Karpas-422 (cell line): ENCODE measurements at regions not wholly inside any gene's neighbourhood (a gene's known extent, or its start where the extent isn't known, plus 50 kb on each side); places are given as distances from the start of the nearest gene placed in this dataset.

Experiments
- DNase-seq: peaks from one replicate; pipeline ENCODE4 v3.0.0-alpha.2; 2015
- H2AFZ ChIP-seq: fragments of 200-600 bp; sonication (generic); 2 replicates; pipeline ENCODE4 v1.6.1; 2014; ENCODE audit warnings: antibody characterized with exemption, low read length, mixed read lengths
- H3K27ac ChIP-seq: fragments of 200-600 bp; sonication (generic); 2 replicates; pipeline ENCODE4 v1.5.1; 2014; ENCODE audit warnings: mild to moderate bottlenecking, low read length, moderate library complexity
- H3K27me3 ChIP-seq: fragments of 200-600 bp; sonication (generic); 2 replicates; pipeline ENCODE4 v1.6.1; 2014; ENCODE audit warnings: low read length, mixed read lengths
- H3K36me3 ChIP-seq: fragments of 200-600 bp; sonication (generic); 2 replicates; pipeline ENCODE4 v1.6.1; 2014; ENCODE audit warnings: low read length, mixed read lengths; ENCODE audit not compliant: insufficient read depth
- H3K4me1 ChIP-seq: fragments of 200-600 bp; sonication (generic); 2 replicates; pipeline ENCODE4 v1.6.1; 2014; ENCODE audit warnings: mild to moderate bottlenecking, low read length, mixed read lengths
- H3K4me2 ChIP-seq: fragments of 200-600 bp; sonication (generic); 2 replicates; pipeline ENCODE4 v1.6.1; 2014; ENCODE audit warnings: low read length, low read depth, mild to moderate bottlenecking; ENCODE audit not compliant: poor library complexity, severe bottlenecking
- H3K4me3 ChIP-seq: fragments of 200-600 bp; sonication (generic); 2 replicates; pipeline ENCODE4 v1.5.1; 2014; ENCODE audit warnings: mild to moderate bottlenecking, antibody characterized with exemption, low read length, mixed read lengths
- H3K79me2 ChIP-seq: fragments of 200-600 bp; sonication (generic); 2 replicates; pipeline ENCODE4 v1.6.1; 2014; ENCODE audit warnings: mild to moderate bottlenecking, low read length, mixed read lengths
- H3K9ac ChIP-seq: fragments of 200-600 bp; sonication (generic); 2 replicates; pipeline ENCODE4 v1.6.0; 2014; ENCODE audit warnings: low read length
- H3K9me2 ChIP-seq: fragments of 200-600 bp; sonication (generic), shearing (Covaris generic); replicated peaks from 2 replicates; pipeline ENCODE4 v1.6.0; 2014; ENCODE audit warnings: mild to moderate bottlenecking, low read length, moderate library complexity; ENCODE audit not compliant: insufficient read depth
- H3K9me3 ChIP-seq: fragments of 300-700, 200-600 bp; sonication (generic); 2 replicates; pipeline ENCODE4 v1.6.1; 2014; ENCODE audit warnings: low read length, mixed read lengths
- H4K20me1 ChIP-seq: fragments of 200-600 bp; sonication (generic); 2 replicates; pipeline ENCODE4 v1.6.1; 2014; ENCODE audit warnings: mild to moderate bottlenecking, antibody characterized with exemption, low read length, low read depth; ENCODE audit not compliant: insufficient read depth

DNA sequence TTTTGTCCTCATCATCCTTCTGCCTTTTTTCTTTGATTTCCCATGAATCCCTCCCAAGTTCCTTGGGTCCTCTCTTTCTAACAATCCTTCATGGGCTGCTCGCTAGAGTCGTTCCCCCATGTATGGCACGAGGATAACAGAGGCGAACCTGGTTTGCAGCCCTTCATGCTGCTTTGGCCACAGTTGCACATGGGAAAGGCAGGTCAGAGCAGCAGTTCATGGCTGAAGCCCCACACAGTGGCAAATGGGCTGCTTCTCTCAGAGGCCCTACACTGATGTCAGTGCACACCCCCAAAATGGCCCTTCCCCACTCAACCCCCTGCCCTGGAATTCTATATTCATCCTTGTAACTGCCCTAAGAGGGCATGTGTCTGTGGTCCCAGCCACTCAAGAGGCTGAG lies 335.4 kb upstream of the IGF1R start:
- H3K27ac ChIP-seq: no peak overlapping the region
- no peak overlapping the region for H3K4me3 ChIP-seq
- DNase-seq: no peak
- no peak overlapping the region for H3K9ac ChIP-seq
- H3K79me2 ChIP-seq: no peaks in the 10 kb centered on the region
- no peak overlapping the region for H3K4me2 ChIP-seq
- H2AFZ ChIP-seq: no peak overlapping the region
- no peaks in the 10 kb centered on the region for H3K27me3 ChIP-seq
- H3K4me1 ChIP-seq: no peaks in the 10 kb centered on the region
- no peaks in the 10 kb centered on the region for H3K36me3 ChIP-seq
- no peaks in the 10 kb centered on the region for H4K20me1 ChIP-seq
- H3K9me3 ChIP-seq: no peaks in the 10 kb centered on the region
- no peaks in the 10 kb centered on the region for H3K9me2 ChIP-seq

DNA sequence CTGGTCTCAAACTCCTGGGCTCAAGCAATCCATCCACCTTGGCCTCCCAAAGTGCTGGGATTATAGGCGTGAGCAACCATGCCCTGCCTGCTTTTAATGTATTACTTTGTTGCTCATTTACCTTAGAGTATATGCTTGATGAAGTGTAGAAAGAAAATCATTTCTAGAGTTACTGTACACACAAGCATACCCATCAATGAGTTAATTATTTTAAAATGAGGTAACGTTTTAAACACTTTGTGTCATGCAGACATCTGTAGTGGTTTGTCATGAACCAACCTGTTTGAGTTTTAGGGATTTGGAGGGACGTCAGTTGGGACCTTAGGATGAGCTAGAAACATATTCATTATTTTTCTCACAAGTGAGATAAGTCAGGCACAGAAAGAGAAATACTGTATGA lies 332.4 kb upstream of the IGF1R start:
- Histone ChIP-seq H3K36me3 (no peaks in the 10 kb centered on the region), H3K4me2 (no peak overlapping the region), H4K20me1 (no peaks in the 10 kb centered on the region), H3K9me3 (no peaks in the 10 kb centered on the region; the same call in 1 of the 2 replicates), H3K79me2 (no peaks in the 10 kb centered on the region), H3K27me3 (no peaks in the 10 kb centered on the region), H3K4me3 (no peak overlapping the region), H3K9ac (no peak overlapping the region), H3K4me1 (no peaks in the 10 kb centered on the region), H3K27ac (no peak overlapping the region), H2AFZ (no peak overlapping the region), H3K9me2 (no peaks in the 10 kb centered on the region)
- DNase-seq: no peak

DNA sequence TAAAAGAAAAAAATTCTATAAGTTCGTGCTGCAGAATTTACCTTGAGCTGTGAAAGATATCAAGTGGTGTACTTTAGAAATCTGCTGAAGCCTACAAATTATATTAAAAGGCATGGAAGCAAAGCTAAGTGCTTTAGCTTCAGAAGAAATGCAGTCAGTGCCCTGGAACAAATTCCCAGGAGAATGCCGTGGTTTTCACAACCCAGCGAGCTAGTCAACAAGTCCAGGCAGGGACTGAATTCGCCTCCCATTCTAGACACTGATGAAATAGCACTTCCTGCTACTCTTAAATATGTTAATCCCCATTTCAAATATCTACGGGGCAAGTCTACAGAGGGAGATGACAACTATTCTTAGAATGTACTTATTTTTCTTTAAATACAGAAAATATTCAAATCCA lies 326.4 kb upstream of the IGF1R start:
- no peak for DNase-seq
- Histone ChIP-seq H3K79me2 (no peaks in the 10 kb centered on the region), H3K9me2 (no peaks in the 10 kb centered on the region), H3K4me1 (no peaks in the 10 kb centered on the region), H3K27ac (no peak overlapping the region), H3K36me3 (no peaks in the 10 kb centered on the region), H2AFZ (no peak overlapping the region), H4K20me1 (no peaks in the 10 kb centered on the region), H3K9me3 (no peaks in the 10 kb centered on the region; the same call in 1 of the 2 replicates), H3K9ac (no peak overlapping the region), H3K4me2 (no peak overlapping the region), H3K4me3 (no peak overlapping the region), H3K27me3 (no peaks in the 10 kb centered on the region)

GRCh38 chr15:98322581-98322980 lies 325.8 kb upstream of the IGF1R start:
- Histone ChIP-seq H3K4me2 (no peak overlapping the region), H3K79me2 (no peaks in the 10 kb centered on the region), H3K27me3 (no peaks in the 10 kb centered on the region), H4K20me1 (no peaks in the 10 kb centered on the region), H3K4me3 (no peak overlapping the region), H3K9me3 (no peaks in the 10 kb centered on the region; the same call in 1 of the 2 replicates), H2AFZ (no peak overlapping the region), H3K9ac (no peak overlapping the region), H3K27ac (no peak overlapping the region), H3K9me2 (no peaks in the 10 kb centered on the region), H3K36me3 (no peaks in the 10 kb centered on the region), H3K4me1 (no peaks in the 10 kb centered on the region)
- DNase-seq: no peak

DNA sequence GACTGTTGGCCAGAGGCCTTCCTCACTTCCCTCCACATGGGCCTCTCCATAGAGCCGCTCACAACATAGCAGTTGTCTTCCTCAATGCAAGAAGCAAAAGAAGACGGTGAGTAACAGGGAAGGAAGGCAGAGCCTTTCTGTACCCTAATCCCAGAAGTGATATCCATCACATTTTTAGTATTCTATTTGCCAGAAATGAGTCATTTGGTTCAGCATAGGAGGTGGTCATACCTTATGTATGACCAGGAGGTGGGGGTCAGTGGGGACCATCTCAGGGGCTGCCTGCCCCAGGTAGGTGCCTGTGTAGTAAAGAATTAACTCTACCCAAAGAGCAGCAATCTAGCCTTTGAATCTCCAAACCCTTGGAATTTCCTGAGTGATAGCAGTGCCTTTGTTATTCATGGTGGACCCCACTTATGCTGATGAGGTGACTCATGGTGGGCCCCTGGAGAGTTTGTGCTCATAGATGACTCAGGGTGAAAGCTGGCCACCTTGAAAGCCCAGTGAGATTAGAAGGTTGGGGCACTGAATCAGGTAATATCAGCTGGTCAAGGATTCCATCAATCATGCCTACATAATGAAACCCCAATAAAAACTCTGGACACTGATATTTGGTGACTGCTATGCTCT lies 323.9 kb upstream of the IGF1R start:
- Histone ChIP-seq H3K4me1 (no peaks in the 10 kb centered on the region), H3K9ac (no peak overlapping the region), H3K27me3 (no peaks in the 10 kb centered on the region), H3K36me3 (no peaks in the 10 kb centered on the region), H4K20me1 (no peaks in the 10 kb centered on the region), H3K27ac (no peak overlapping the region), H3K4me3 (no peak overlapping the region), H3K9me3 (no peaks in the 10 kb centered on the region), H3K9me2 (no peaks in the 10 kb centered on the region), H3K79me2 (no peaks in the 10 kb centered on the region), H3K4me2 (no peak overlapping the region), H2AFZ (no peak overlapping the region)
- no peak for DNase-seq

GRCh38 chr15:98326804-98327203 lies 321.5 kb upstream of the IGF1R start:
- Histone ChIP-seq H3K9ac (no peak overlapping the region), H3K4me2 (no peak overlapping the region), H3K9me3 (no peaks in the 10 kb centered on the region), H3K27ac (no peak overlapping the region), H3K9me2 (no peaks in the 10 kb centered on the region), H4K20me1 (no peaks in the 10 kb centered on the region), H3K27me3 (no peaks in the 10 kb centered on the region), H3K4me3 (no peak overlapping the region), H2AFZ (no peak overlapping the region), H3K36me3 (no peaks in the 10 kb centered on the region), H3K79me2 (no peaks in the 10 kb centered on the region), H3K4me1 (no peaks in the 10 kb centered on the region)
- DNase-seq: no peak

DNA sequence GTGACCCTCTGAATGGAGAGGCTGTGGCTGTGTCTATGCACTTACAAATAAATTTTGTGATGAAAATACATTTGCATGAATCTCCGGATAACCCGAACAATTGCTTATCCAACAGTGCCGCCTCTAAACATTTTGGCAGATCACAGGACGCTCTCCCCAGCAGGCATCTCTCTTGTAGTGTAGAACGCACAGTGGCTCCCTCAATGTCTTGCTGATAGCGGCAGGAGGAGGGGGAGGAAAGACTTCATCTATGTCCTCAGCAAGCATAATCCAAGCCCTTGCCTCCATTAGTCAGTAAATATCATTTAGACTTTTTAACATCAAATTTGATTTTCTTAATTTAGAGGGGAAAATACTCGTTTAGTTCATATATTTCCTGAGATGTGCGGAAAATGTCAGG lies 318.1 kb upstream of the IGF1R start:
- Histone ChIP-seq H3K4me3 (no peak overlapping the region), H3K4me1 (no peaks in the 10 kb centered on the region), H3K4me2 (no peak overlapping the region), H3K27ac (no peak overlapping the region), H3K9me3 (no peaks in the 10 kb centered on the region), H3K9me2 (no peaks in the 10 kb centered on the region), H4K20me1 (no peaks in the 10 kb centered on the region), H3K27me3 (no peaks in the 10 kb centered on the region), H2AFZ (no peak overlapping the region), H3K36me3 (no peaks in the 10 kb centered on the region), H3K9ac (no peak overlapping the region), H3K79me2 (no peaks in the 10 kb centered on the region)
- no peak for DNase-seq

DNA sequence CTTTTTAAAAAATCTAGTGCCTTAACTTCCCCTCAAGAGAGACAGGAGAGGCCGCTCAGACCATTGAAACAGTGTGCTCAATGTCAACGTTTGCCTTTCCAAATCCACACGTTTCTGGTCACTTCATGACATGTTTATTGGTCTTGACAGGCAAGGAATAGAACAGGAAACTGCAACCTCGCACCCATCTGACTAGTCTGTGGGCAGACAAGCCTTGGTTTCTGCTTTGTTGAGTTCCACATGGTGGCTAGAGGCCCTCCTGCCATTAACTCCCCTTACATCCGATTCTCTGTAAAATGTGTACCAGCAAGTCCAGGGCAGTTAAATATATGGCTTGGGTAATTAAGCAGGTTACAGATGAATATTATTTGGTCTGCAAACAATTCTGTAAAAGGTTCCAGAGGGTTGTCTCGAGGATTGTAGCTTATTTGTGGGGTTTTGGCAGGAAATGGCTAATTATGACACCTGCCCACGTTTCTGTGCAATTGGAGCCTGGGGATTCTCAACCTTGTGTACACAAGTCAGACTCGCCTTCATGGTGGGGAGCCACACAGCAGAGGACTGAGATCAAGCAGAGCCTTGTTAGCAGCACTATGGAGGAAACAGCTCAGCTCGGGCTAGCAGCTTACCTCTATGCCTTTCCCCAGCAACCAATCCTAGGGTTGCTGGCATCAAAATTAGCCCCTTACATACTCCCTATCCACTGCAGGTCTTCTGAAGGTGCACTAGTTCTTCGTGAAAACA lies 317.5 kb upstream of the IGF1R start:
- H4K20me1 ChIP-seq: no peaks in the 10 kb centered on the region
- H3K9me2 ChIP-seq: no peaks in the 10 kb centered on the region
- H3K4me2 ChIP-seq: no peak overlapping the region
- no peaks in the 10 kb centered on the region for H3K79me2 ChIP-seq
- H3K9ac ChIP-seq: no peak overlapping the region
- no peak overlapping the region for H3K4me3 ChIP-seq
- no peaks in the 10 kb centered on the region for H3K4me1 ChIP-seq
- no peaks in the 10 kb centered on the region for H3K27me3 ChIP-seq
- no peaks in the 10 kb centered on the region for H3K36me3 ChIP-seq
- no peak for DNase-seq
- H2AFZ ChIP-seq: no peak overlapping the region
- no peaks in the 10 kb centered on the region for H3K9me3 ChIP-seq
- no peak overlapping the region for H3K27ac ChIP-seq
